Esophagus muscularis mucosa (tissue), 4 donors: ENCODE measurements at regions not wholly inside any gene's neighbourhood (a gene's known extent, or its start where the extent isn't known, plus 50 kb on each side); places are given as distances from the start of the nearest gene placed in this dataset.

Experiments used
- DNase-seq: peaks from one replicate; pipeline ENCODE4 v3.0.0-alpha.2; 2017; ENCODE audit errors: extremely low spot score
- H3K27ac ChIP-seq, 4 donors: fragments of 200-600 bp; sonication (generic); replicated peaks in 1 of 4; 1 replicate in 3 of 4; 2 replicates in 1 of 4; pipeline ENCODE4 v1.5.1; 2016 to 2019; ENCODE audit warnings: mild to moderate bottlenecking in 1 of 4
- H3K27me3 ChIP-seq, 4 donors: fragments of 200-600 bp; sonication (generic); one replicate each; pipeline versions ENCODE4 v1.5.1 to v1.6.0; 2016 to 2019
- H3K36me3 ChIP-seq, 4 donors: fragments of 200-600 bp; sonication (generic); one replicate each; pipeline ENCODE4 v1.5.1; 2016 to 2019
- H3K4me1 ChIP-seq, 4 donors: fragments of 200-600 bp; sonication (generic); one replicate each; pipeline ENCODE4 v1.5.1; 2016 to 2019
- H3K4me3 ChIP-seq, 4 donors: fragments of 200-600 bp; sonication (generic); 1 replicate in 2 of 4; 2 replicates in 2 of 4; pipeline ENCODE4 v1.5.1; 2016 to 2019; ENCODE audit warnings: mild to moderate bottlenecking in 4 of 4, moderate library complexity in 1 of 4
- H3K9me3 ChIP-seq, 4 donors: fragments of 200-600 bp; sonication (generic); 1 replicate in 3 of 4; 2 replicates in 1 of 4; pipeline ENCODE4 v1.5.1; 2016 to 2019
- CTCF ChIP-seq, 3 experiments: fragments of 200-600 bp in 2 of 3; fragments of 450-650 bp in 1 of 3; sonication (generic) in 2 of 3; IDR thresholded peaks; one replicate each; pipeline ENCODE4 v1.5.1; 2017 to 2019; ENCODE audit warnings: antibody characterized with exemption in 3 of 3, mild to moderate bottlenecking in 2 of 3, moderate library complexity in 1 of 3
- EP300 ChIP-seq: sonication (generic); formaldehyde crosslinking; IDR thresholded peaks from one replicate; pipeline ENCODE4 v1.6.1; 2017; ENCODE audit warnings: antibody characterized with exemption
- POLR2A ChIP-seq: fragments of 450-650 bp; IDR thresholded peaks from one replicate; pipeline ENCODE4 v1.6.1; 2017; ENCODE audit warnings: antibody characterized with exemption, moderate library complexity, mild to moderate bottlenecking, low read depth
- POLR2AphosphoS5 ChIP-seq, 2 donors: sonication (generic); formaldehyde crosslinking; IDR thresholded peaks; one replicate each; pipeline ENCODE4 v1.6.1; 2017; ENCODE audit warnings: antibody characterized with exemption in 2 of 2
- WGBS: methylation state at CpG from one replicate; pipeline ENCODE4 v1.1.5; 2018; 5-methylcytosine and 5-hydroxymethylcytosine counted together
- intact Hi-C: fragments of 100-400 bp; cut with DNase I; formaldehyde crosslinking; loops from one replicate; pipeline ENCODE4 v1.15.1; 2023

DNA sequence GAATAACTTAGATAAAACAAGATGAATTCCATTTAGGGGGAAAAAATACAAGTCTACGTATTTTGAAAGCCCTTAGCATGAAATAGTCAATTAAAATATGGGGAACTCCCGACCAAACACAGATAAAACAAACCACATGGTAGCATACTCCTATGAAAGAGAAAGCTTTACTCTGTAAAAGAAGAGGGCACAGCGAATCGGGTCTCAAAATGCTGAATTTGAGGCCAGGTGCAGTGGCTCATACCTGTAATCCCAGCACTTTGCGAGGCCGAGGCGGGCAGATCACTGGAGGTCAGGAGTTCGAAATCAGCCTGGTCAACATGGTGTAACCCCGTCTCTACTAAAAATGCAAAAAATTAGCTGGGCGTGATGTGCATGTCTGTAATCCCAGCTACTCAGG is 116.9 kb upstream of the TIAM1 start:
- Histone ChIP-seq H3K4me3 (no peak overlapping the region), H3K27ac (no peak overlapping the region), H3K4me1 (no peaks in the 10 kb centered on the region), H3K9me3 (no peaks in the 10 kb centered on the region), H3K36me3 (no peaks in the 10 kb centered on the region), H3K27me3 (no peaks in the 10 kb centered on the region)
- intact Hi-C loops: no loop called here
- no peak for DNase-seq
- WGBS: 95% methylated on average over 10 of the region's 10 CpGs
- TF ChIP-seq EP300 (no peak), POLR2AphosphoS5 (IDR thresholded peaks at IDR 0.05) (no peak), POLR2A (no peak), CTCF (IDR thresholded peaks at IDR 0.05) (no peak)

GRCh38 chr21:31459457-31459856 is 115.4 kb upstream of the TIAM1 start:
- 89% methylated on average over 3 of the region's 3 CpGs for WGBS
- no peak for TF ChIP-seq POLR2A
- no peak for TF ChIP-seq CTCF (IDR thresholded peaks at IDR 0.05)
- no peak for TF ChIP-seq POLR2AphosphoS5 (IDR thresholded peaks at IDR 0.05)
- no peak for TF ChIP-seq EP300
- Histone ChIP-seq H3K4me1 (no peaks in the 10 kb centered on the region), H3K27ac (no peak overlapping the region), H3K4me3 (no peak overlapping the region), H3K36me3 (no peaks in the 10 kb centered on the region), H3K9me3 (no peaks in the 10 kb centered on the region), H3K27me3 (no peaks in the 10 kb centered on the region)
- no peak for DNase-seq
- intact Hi-C loops: no loop called here

- no peak for DNase-seq
- no peaks in the 10 kb centered on the region for H3K27me3 ChIP-seq
- H3K4me1 ChIP-seq: no peaks in the 10 kb centered on the region
- intact Hi-C loops: no loop called here
- no peak overlapping the region for H3K4me3 ChIP-seq
- H3K9me3 ChIP-seq: no peaks in the 10 kb centered on the region
- no peaks in the 10 kb centered on the region for H3K36me3 ChIP-seq
- no peak overlapping the region for H3K27ac ChIP-seq
- no peak for TF ChIP-seq POLR2AphosphoS5 (IDR thresholded peaks at IDR 0.05)
- WGBS: no CpG with 5 or more reads among the region's 1 CpG
Observed at GRCh38 chr21:31457675-31458074, 113.6 kb upstream of the TIAM1 start.

DNA sequence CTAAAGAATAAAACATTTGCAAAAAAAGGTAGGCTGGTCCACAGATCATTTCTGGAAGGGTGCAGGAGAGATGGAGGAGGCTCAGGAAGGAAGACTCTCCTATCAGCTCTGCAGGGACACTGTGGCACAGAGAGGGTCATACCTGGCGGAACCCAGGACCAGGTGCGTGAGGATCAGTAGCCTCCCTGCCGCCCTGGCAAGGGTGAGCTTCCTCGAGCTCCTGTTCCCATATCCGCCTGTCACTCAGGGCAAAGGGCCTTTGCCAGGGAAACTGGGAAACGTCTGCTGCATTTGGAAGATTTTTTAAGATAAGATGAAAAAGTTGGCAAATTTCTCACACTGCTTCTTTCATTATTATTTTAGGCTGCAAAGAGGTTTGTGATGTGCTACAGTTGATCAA is 112.1 kb upstream of the TIAM1 start:
- WGBS: 77% methylated on average over 6 of the region's 6 CpGs
- TF ChIP-seq CTCF (IDR thresholded peaks at IDR 0.05): no peak
- no peak for TF ChIP-seq POLR2A
- TF ChIP-seq EP300: no peak
- TF ChIP-seq POLR2AphosphoS5 (IDR thresholded peaks at IDR 0.05): no peak
- Histone ChIP-seq H3K27me3 (no peaks in the 10 kb centered on the region), H3K4me3 (no peak overlapping the region), H3K4me1 (no peaks in the 10 kb centered on the region), H3K36me3 (no peaks in the 10 kb centered on the region), H3K27ac (no peak overlapping the region), H3K9me3 (no peaks in the 10 kb centered on the region)
- no peak for DNase-seq
- intact Hi-C loops: no loop called here

DNA sequence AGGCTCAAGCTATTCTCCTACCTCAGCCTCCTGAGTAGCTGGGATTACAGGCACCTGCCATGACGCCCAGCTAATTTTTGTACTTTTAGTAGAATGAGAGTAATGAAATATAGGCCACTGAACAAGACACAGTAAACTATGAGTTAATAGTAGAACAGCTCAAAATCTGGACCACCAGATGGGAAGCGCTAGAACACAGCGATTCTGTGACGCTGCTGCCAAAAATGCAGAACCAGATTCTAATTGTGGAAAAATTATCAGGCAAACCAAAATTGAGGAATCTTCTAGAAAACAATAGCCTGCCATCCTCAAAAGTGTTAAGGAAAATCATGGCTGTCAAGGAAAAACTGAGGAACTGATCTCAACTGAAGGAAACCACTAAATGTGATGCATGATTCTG is 111.4 kb upstream of the TIAM1 start:
- DNase-seq: no peak
- no peaks in the 10 kb centered on the region for H3K9me3 ChIP-seq
- WGBS: 66% methylated on average over 4 of the region's 4 CpGs
- H3K4me1 ChIP-seq: no peaks in the 10 kb centered on the region
- H3K36me3 ChIP-seq: no peaks in the 10 kb centered on the region
- no peaks in the 10 kb centered on the region for H3K27me3 ChIP-seq
- intact Hi-C loops: no loop called here
- H3K27ac ChIP-seq: no peak overlapping the region
- TF ChIP-seq CTCF (IDR thresholded peaks at IDR 0.05) (no peak), POLR2AphosphoS5 (IDR thresholded peaks at IDR 0.05) (no peak), POLR2A (no peak), EP300 (no peak)
- no peak overlapping the region for H3K4me3 ChIP-seq
